ENCODE measurements at regions not wholly inside any gene's neighbourhood (a gene's known extent, or its start where the extent isn't known, plus 50 kb on each side); places are given as distances from the start of the nearest gene placed in this dataset.

- TF ChIP-seq EZH2 (IDR thresholded peaks at IDR 0.05; ENCODE audit: insufficient read depth, low read length) (no peak), CTCF (IDR thresholded peaks at IDR 0.05; ENCODE audit: insufficient read depth, low read depth, low read length) (no peak)
Measured at GRCh38 chr11:134971381-134971780, 559.3 kb upstream of the B3GAT1 start.

Measured in astrocyte (in vitro differentiated cells and primary cell).